SU-DHL-6 (cell line): ENCODE measurements at regions not wholly inside any gene's neighbourhood (a gene's known extent, or its start where the extent isn't known, plus 50 kb on each side); places are given as distances from the start of the nearest gene placed in this dataset.

Source experiments
- H2AFZ ChIP-seq: fragments of 200-600 bp; sonication (generic); 2 replicates; pipeline ENCODE4 v1.6.1; 2014; ENCODE audit warnings: low read depth, mild to moderate bottlenecking, moderate library complexity, mixed read lengths, antibody characterized with exemption, low read length; ENCODE audit not compliant: severe bottlenecking
- H3F3A ChIP-seq: fragments of 200-600 bp; shearing (Covaris generic); 2 replicates; pipeline ENCODE4 v1.6.0; 2016; ENCODE audit warnings: antibody characterized with exemption, mild to moderate bottlenecking; ENCODE audit not compliant: insufficient read depth
- H3K27ac ChIP-seq: fragments of 200-600 bp; sonication (generic); 2 replicates; pipeline ENCODE4 v1.5.1; 2016; ENCODE audit warnings: low read depth, mild to moderate bottlenecking, low read length, moderate library complexity, mixed read lengths
- H3K27me3 ChIP-seq: fragments of 200-600 bp; sonication (generic), shearing (Covaris generic); 2 replicates; pipeline ENCODE4 v1.6.0; 2014; ENCODE audit warnings: mild to moderate bottlenecking, low read length
- H3K36me3 ChIP-seq: fragments of 200-600 bp; sonication (generic); 2 replicates; pipeline ENCODE4 v1.6.1; 2014; ENCODE audit warnings: mild to moderate bottlenecking, low read length, mixed read lengths
- H3K4me2 ChIP-seq: fragments of 300-600, 200-600 bp; shearing (Covaris generic), sonication (generic); 2 replicates; pipeline ENCODE4 v1.6.0; 2014; ENCODE audit warnings: low read length, low read depth, mild to moderate bottlenecking; ENCODE audit not compliant: poor library complexity, severe bottlenecking
- H3K4me3 ChIP-seq: fragments of 200-600 bp; sonication (generic); 2 replicates; pipeline ENCODE4 v1.5.1; 2014; ENCODE audit warnings: antibody characterized with exemption, low read length, mild to moderate bottlenecking, mixed read lengths; ENCODE audit not compliant: insufficient read depth, poor library complexity, severe bottlenecking
- H3K79me2 ChIP-seq: fragments of 200-600 bp; sonication (generic); 2 replicates; pipeline ENCODE4 v1.6.1; 2014; ENCODE audit warnings: mild to moderate bottlenecking, low read length, moderate library complexity; ENCODE audit not compliant: insufficient read depth
- H3K9ac ChIP-seq: fragments of 200-600 bp; sonication (generic); 2 replicates; pipeline ENCODE4 v1.7.0; 2014; ENCODE audit warnings: mild to moderate bottlenecking, low read length
- H3K9me2 ChIP-seq: fragments of 200-600 bp; sonication (generic); replicated peaks from 2 replicates; pipeline ENCODE4 v1.6.1; 2014; ENCODE audit warnings: low read length; ENCODE audit not compliant: insufficient read depth
- H3K9me3 ChIP-seq: fragments of 200-600 bp; sonication (generic); 2 replicates; pipeline ENCODE4 v1.6.1; 2014; ENCODE audit warnings: low read length, mixed read lengths; ENCODE audit not compliant: insufficient read depth
- H4K20me1 ChIP-seq: fragments of 200-600 bp; sonication (generic); 2 replicates; pipeline ENCODE4 v1.6.1; 2014; ENCODE audit warnings: low read depth, mild to moderate bottlenecking, antibody characterized with exemption, low read length, moderate library complexity, mixed read lengths
- CTCF ChIP-seq: fragments of 200-600 bp; sonication (generic); IDR thresholded peaks from one replicate; pipeline ENCODE4 v1.5.1; 2017; ENCODE audit warnings: antibody characterized with exemption, mild to moderate bottlenecking, low read length, moderate library complexity; ENCODE audit not compliant: insufficient read depth, poor library complexity, severe bottlenecking
- EZH2phosphoT487 ChIP-seq: fragments of 200-600 bp; sonication (generic), shearing (Covaris generic); conservative IDR thresholded peaks from 2 replicates; pipeline ENCODE4 v1.6.1; 2018; ENCODE audit warnings: mild to moderate bottlenecking, antibody characterized with exemption, low read length, moderate library complexity, mixed read lengths

GRCh38 chr11:12611352-12611751 lies 62.9 kb upstream of the TEAD1 start:
- H3K9ac ChIP-seq, result no peak overlapping the region
- H2AFZ ChIP-seq, result no peak overlapping the region
- no peak overlapping the region for H3K4me3 ChIP-seq
- H3K27me3 ChIP-seq, result no peaks in the 10 kb centered on the region
- H3F3A ChIP-seq, result no peaks in the 10 kb centered on the region
- H3K4me2 ChIP-seq, result no peak overlapping the region
- H3K9me3 ChIP-seq, result no peaks in the 10 kb centered on the region
- no peaks in the 10 kb centered on the region for H3K9me2 ChIP-seq
- H4K20me1 ChIP-seq, result no peaks in the 10 kb centered on the region
- H3K79me2 ChIP-seq, result no peaks in the 10 kb centered on the region
- no peaks in the 10 kb centered on the region for H3K36me3 ChIP-seq
- no peak for TF ChIP-seq EZH2phosphoT487
- no peak for TF ChIP-seq CTCF
- H3K27ac ChIP-seq, result no peak overlapping the region

- no peaks in the 10 kb centered on the region for H3K9me3 ChIP-seq
- no peaks in the 10 kb centered on the region for H4K20me1 ChIP-seq
- H3K9me2 ChIP-seq, result no peaks in the 10 kb centered on the region
- no peak overlapping the region for H3K9ac ChIP-seq
- no peak for TF ChIP-seq EZH2phosphoT487
- H3K79me2 ChIP-seq, result no peaks in the 10 kb centered on the region
- no peaks in the 10 kb centered on the region for H3F3A ChIP-seq
- no peak overlapping the region for H3K27ac ChIP-seq
- no peaks in the 10 kb centered on the region for H3K36me3 ChIP-seq
- H3K27me3 ChIP-seq, result no peaks in the 10 kb centered on the region
- H3K4me3 ChIP-seq, result no peak overlapping the region
- H2AFZ ChIP-seq, result no peak overlapping the region
- H3K4me2 ChIP-seq, result no peak overlapping the region
Measured at GRCh38 chr11:12617632-12618031, 56.6 kb upstream of the TEAD1 start.

GRCh38 chr11:12618743-12619540 lies 55.3 kb upstream of the TEAD1 start:
- TF ChIP-seq EZH2phosphoT487 (no peak), CTCF (no peak)
- Histone ChIP-seq H3F3A (no peaks in the 10 kb centered on the region), H3K4me2 (no peak overlapping the region), H3K9ac (no peak overlapping the region), H3K9me3 (peaks cover 4% of the 10 kb centered on the region; the same call in 1 of the 2 replicates), H3K36me3 (no peaks in the 10 kb centered on the region), H3K79me2 (no peaks in the 10 kb centered on the region), H3K27me3 (no peaks in the 10 kb centered on the region), H3K27ac (no peak overlapping the region), H3K4me3 (no peak overlapping the region), H2AFZ (no peak overlapping the region), H3K9me2 (no peaks in the 10 kb centered on the region), H4K20me1 (no peaks in the 10 kb centered on the region)

GRCh38 chr11:12623869-12624268 lies 50.4 kb upstream of the TEAD1 start:
- Histone ChIP-seq H3K4me2 (no peak overlapping the region), H4K20me1 (no peaks in the 10 kb centered on the region), H3K36me3 (no peaks in the 10 kb centered on the region), H3K9me3 (peaks cover 11% of the 10 kb centered on the region; the same call in 1 of the 2 replicates), H3K27ac (no peak overlapping the region), H3K79me2 (no peaks in the 10 kb centered on the region), H3K9ac (no peak overlapping the region), H3K9me2 (no peaks in the 10 kb centered on the region), H3K27me3 (no peaks in the 10 kb centered on the region), H3K4me3 (no peak overlapping the region), H3F3A (no peaks in the 10 kb centered on the region), H2AFZ (no peak overlapping the region)
- TF ChIP-seq CTCF, result no peak
- no peak for TF ChIP-seq EZH2phosphoT487
